Mucosa of rectum (tissue), 2 donors: ENCODE measurements at regions not wholly inside any gene's neighbourhood (a gene's known extent, or its start where the extent isn't known, plus 50 kb on each side); places are given as distances from the start of the nearest gene placed in this dataset.

Experiments used
- H3K27ac ChIP-seq, 2 donors: one replicate each; pipeline ENCODE4 v1.7.0; 2013; ENCODE audit warnings: inconsistent platforms in 2 of 2, low read depth in 2 of 2, low read length in 2 of 2
- H3K27me3 ChIP-seq, 2 donors: one replicate each; pipeline ENCODE4 v1.7.0; 2013; ENCODE audit warnings: low read length in 2 of 2; ENCODE audit not compliant: control insufficient read depth in 2 of 2, insufficient read depth in 2 of 2
- H3K36me3 ChIP-seq, 2 donors: one replicate each; pipeline ENCODE4 v1.7.0; 2013; ENCODE audit warnings: low read length in 2 of 2; ENCODE audit not compliant: control insufficient read depth in 2 of 2, insufficient read depth in 2 of 2
- H3K4me1 ChIP-seq, 2 donors: one replicate each; pipeline ENCODE4 v1.7.0; 2013; ENCODE audit warnings: low read length in 2 of 2, mild to moderate bottlenecking in 1 of 2; ENCODE audit not compliant: control insufficient read depth in 2 of 2, insufficient read depth in 2 of 2
- H3K4me3 ChIP-seq, 2 donors: one replicate each; pipeline ENCODE4 v1.7.0; 2013; ENCODE audit warnings: low read length in 2 of 2
- H3K9ac ChIP-seq, 2 donors: one replicate each; pipeline ENCODE4 v1.7.0; 2013; ENCODE audit warnings: low read length in 2 of 2, low read depth in 1 of 2, mild to moderate bottlenecking in 1 of 2
- H3K9me3 ChIP-seq, 2 donors: one replicate each; pipeline ENCODE4 v1.7.0; 2013; ENCODE audit warnings: low read length in 2 of 2; ENCODE audit not compliant: control insufficient read depth in 2 of 2
- donor health status: healthy.
- donor health status: Normal muscosa, but diverticular disease.

DNA sequence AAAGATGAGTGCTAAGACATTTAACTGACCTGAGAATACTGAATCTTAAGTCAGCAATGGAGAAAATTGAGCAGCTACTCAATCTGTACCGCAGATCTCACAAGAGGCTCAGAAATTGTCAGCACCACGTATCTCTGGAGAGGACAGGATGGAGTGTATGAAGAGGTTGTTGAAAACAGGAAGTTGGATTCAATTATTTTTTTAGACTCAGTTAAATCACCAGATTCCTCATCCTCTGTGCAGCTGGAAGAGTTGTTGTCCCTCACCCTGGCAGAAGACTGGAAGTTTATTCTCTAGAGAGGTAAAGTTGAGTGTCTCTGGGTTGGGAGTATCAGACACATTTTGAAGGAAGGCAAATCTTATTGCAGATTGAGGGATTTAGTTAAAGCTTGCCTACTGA, 114.9 kb upstream of the NT5C1B start:
- Histone ChIP-seq H3K9me3 (no peaks in the 10 kb centered on the region), H3K27ac (no peak overlapping the region), H3K4me1 (no peaks in the 10 kb centered on the region), H3K36me3 (no peaks in the 10 kb centered on the region), H3K27me3 (no peaks in the 10 kb centered on the region), H3K4me3 (no peak overlapping the region), H3K9ac (no peak overlapping the region)

DNA sequence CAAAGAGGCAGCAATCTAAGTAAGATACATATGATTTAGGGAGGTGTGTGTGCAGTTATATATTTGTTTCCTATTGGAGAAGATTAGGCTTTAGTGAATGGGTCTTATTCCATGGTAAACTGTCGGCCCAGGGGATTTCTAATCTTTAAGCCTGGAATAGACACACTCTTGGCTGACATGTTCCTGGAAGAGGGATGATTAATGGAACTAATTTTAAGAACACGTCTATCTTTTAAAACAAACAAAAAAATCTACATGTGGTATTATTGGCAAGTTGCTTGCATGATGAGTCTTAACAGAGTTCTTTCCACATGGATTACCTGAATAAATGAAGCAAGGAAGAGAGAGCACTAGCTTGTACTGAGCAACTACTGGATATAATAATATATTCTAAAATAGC, 114.2 kb upstream of the NT5C1B start:
- no peaks in the 10 kb centered on the region for H3K27me3 ChIP-seq
- no peaks in the 10 kb centered on the region for H3K36me3 ChIP-seq
- H3K27ac ChIP-seq = no peak overlapping the region
- no peaks in the 10 kb centered on the region for H3K9me3 ChIP-seq
- H3K4me3 ChIP-seq = no peak overlapping the region
- H3K4me1 ChIP-seq = no peaks in the 10 kb centered on the region
- no peak overlapping the region for H3K9ac ChIP-seq

DNA sequence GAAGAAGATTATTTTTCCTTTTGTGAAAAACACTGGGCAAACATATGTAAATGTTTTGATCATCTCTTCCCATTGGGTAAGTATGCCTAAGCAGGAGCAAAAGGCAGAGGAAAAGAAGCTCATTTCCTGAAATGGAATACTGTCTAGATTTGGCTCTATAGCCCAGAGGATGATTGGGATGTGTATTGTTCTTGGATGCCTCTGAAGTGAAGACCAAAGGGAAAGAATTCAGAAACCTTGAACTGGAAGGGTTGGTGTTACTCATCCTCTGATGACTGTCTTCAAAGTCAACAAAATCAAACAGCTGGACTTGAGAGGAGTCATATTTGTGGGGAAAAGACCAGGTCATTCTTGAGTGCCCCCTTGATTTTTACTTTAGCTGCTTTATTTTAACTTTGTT, 112.6 kb upstream of the NT5C1B start:
- no peak overlapping the region for H3K4me3 ChIP-seq
- no peak overlapping the region for H3K9ac ChIP-seq
- H3K9me3 ChIP-seq = no peaks in the 10 kb centered on the region
- H3K36me3 ChIP-seq = no peaks in the 10 kb centered on the region
- no peak overlapping the region for H3K27ac ChIP-seq
- H3K27me3 ChIP-seq = no peaks in the 10 kb centered on the region
- H3K4me1 ChIP-seq = no peaks in the 10 kb centered on the region

DNA sequence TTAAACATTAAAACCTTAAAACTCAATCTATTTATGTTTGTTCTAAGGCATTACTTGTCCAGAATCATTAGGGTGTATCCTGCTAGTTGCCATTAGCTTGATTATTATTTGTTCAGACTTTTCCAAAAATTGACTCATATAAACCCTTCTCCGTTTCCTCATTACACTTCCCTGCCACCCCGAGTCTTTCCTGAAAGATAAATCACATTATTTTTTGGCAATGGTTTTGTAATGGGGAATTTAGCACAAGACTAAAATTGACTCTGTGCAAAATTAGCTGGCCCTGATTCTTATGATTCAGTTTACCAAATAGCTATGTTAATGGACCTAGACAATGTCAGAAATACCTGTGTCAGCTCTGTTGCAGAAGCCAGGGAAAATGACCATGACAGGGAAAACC, 112.2 kb upstream of the NT5C1B start:
- H3K9me3 ChIP-seq = no peaks in the 10 kb centered on the region
- H3K36me3 ChIP-seq = no peaks in the 10 kb centered on the region
- no peaks in the 10 kb centered on the region for H3K4me1 ChIP-seq
- H3K4me3 ChIP-seq = no peak overlapping the region
- no peak overlapping the region for H3K27ac ChIP-seq
- no peak overlapping the region for H3K9ac ChIP-seq
- H3K27me3 ChIP-seq = no peaks in the 10 kb centered on the region

DNA sequence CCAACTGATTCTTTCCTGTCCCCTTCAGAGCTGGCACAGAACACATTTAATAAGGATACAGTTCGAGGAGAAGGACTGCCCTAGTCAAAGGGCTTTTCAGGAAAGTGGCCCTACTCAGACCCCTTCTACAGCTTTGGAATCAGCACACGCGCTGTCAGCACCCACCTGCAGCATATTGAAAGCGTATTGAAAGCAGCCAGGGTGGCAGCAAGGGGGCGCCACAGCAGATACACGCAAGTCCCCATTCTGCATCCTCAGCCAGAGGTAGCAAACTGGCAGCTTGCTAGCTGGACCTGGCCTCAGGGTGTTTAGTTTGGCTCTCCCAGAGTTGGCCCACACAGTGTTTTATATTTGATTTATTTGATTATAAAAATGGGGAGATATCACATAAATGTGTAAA, 101.0 kb upstream of the NT5C1B start:
- H3K4me3 ChIP-seq = no peak overlapping the region
- H3K36me3 ChIP-seq = no peaks in the 10 kb centered on the region
- no peak overlapping the region for H3K9ac ChIP-seq
- H3K4me1 ChIP-seq = no peaks in the 10 kb centered on the region
- H3K27me3 ChIP-seq = no peaks in the 10 kb centered on the region
- H3K9me3 ChIP-seq = no peaks in the 10 kb centered on the region
- H3K27ac ChIP-seq = no peak overlapping the region

DNA sequence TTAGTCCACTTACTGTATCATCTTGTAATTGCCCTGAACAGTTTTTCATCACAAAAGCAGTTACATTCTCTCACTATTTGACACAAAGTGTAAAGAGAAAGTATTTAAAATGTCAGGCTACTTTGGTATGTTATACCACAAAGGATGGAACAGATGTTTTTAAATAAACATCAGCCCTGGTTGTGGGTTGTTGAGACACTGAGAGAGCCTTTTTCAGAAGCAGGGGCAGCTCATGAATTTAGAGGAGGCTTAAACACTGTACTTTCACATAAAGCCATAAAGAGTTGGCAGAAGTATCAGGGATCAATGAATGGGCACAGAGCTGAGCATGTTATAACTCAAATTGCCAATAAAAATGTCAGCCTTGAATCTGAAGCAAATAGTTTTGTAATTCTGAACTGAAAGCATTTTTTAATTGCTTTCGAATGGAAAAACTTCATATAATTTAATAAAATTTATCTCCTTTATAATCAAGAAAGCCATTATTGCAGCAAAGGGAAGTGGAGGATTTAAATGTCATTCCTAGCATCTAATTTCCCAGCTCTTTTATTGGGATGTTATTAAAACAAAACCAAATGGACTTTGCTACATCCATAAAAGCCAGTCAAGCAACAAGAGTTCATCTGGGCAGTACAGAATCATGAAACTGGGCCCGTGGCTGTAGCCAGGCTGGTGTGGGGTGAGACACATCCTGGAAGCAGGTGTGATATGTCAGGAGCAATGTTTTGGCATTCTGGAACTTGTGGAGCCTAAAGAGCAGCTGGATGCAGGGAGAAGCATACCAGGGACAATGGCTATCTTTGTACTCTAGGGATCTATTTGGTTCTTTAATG, 95.1 kb upstream of the NT5C1B start:
- Histone ChIP-seq H3K27ac (no peak overlapping the region), H3K9me3 (no peaks in the 10 kb centered on the region), H3K4me1 (peaks cover 0 to 12% of the 10 kb centered on the region in 2 donors), H3K4me3 (no peak overlapping the region), H3K36me3 (no peaks in the 10 kb centered on the region), H3K9ac (no peak overlapping the region), H3K27me3 (no peaks in the 10 kb centered on the region)

DNA sequence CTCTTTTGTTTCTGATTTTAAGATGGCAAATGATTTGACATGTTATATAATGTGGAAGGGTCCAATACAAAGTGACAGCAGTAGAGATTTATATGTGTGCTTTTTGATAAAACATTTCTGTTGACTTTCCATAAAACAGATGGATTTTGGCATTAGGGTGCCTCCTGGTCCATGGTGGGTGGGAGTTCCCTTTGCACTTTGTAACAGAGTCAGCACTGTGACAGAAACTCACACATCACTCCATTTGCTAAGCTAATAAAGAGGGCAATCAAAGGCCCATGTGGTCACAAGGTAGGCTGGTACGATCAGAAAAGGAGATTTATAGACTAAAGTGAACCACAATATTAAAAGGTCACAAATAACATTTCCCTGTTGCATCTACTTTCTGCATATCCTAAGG, 93.3 kb upstream of the NT5C1B start:
- Histone ChIP-seq H3K27ac (no peak overlapping the region), H3K36me3 (no peaks in the 10 kb centered on the region), H3K27me3 (no peaks in the 10 kb centered on the region), H3K9ac (no peak overlapping the region), H3K4me1 (peaks cover 0 to 12% of the 10 kb centered on the region in 2 donors), H3K4me3 (no peak overlapping the region), H3K9me3 (no peaks in the 10 kb centered on the region)

DNA sequence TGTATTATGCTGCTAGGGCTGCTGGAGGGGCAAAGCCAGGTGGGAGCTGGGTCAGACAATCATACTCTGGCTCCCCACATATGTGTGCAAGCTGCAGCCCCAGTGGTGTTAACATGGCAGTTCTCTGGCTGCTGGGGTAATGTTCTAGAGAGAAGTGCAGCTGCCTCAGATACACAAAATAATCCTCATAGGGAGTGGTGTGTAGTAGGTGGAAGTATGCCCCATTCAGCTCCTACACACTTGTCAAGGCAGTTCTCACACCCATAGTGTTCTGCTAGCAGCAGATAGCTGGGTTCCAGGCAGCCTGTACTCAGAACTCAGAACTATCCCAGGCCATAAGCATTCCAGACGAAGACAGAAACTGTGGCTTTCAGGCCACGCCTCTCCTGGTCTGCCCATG, 87.9 kb upstream of the NT5C1B start:
- Histone ChIP-seq H3K9me3 (peaks cover 0 to 3% of the 10 kb centered on the region in 2 donors), H3K27me3 (no peaks in the 10 kb centered on the region), H3K4me3 (no peak overlapping the region), H3K27ac (no peak overlapping the region), H3K4me1 (no peaks in the 10 kb centered on the region), H3K9ac (no peak overlapping the region), H3K36me3 (no peaks in the 10 kb centered on the region)

DNA sequence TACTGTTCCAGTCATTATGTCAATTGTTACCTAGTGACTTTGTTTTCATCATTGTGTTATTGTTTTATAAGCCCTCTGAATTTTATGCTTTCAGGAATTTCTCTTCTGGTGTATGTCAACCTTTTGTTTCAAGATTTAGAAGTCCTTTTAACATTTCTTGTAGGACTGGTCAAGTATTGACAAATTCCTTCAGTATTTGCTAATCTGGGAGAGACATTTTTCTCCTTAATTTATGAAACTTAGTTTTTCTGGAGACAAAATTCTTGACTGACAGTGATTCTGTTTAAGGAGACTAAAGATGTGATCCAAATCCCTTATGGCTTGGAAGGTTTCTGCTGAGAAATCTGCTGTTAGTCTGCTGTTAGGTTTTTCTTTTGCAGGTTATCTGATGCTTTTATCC, 84.9 kb upstream of the NT5C1B start:
- H3K27ac ChIP-seq = no peak overlapping the region
- peaks cover 0 to 3% of the 10 kb centered on the region in 2 donors for H3K9me3 ChIP-seq
- H3K9ac ChIP-seq = no peak overlapping the region
- H3K4me1 ChIP-seq = no peaks in the 10 kb centered on the region
- no peak overlapping the region for H3K4me3 ChIP-seq
- no peaks in the 10 kb centered on the region for H3K36me3 ChIP-seq
- H3K27me3 ChIP-seq = no peaks in the 10 kb centered on the region

DNA sequence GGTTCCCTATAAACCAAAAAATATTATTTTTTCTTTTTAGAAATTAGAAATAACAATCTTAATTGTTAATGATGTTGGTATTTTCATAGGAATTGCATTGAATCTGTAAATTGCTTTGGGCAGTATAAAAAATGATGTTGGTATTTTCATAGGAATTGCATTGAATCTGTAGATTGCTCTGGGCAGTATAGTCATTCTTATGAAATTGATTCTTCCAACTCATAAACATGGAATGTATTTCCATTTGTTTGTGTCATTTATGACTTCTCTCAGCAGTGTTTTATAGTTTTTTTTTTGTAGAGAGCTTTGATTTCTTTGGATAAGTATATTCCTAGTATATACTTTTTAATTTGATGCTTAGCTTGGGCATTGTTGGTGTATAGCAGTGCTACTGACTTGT, 82.0 kb upstream of the NT5C1B start:
- Histone ChIP-seq H3K27ac (no peak overlapping the region), H3K4me3 (no peak overlapping the region), H3K36me3 (no peaks in the 10 kb centered on the region), H3K9ac (no peak overlapping the region), H3K9me3 (peaks cover 0 to 3% of the 10 kb centered on the region in 2 donors), H3K27me3 (no peaks in the 10 kb centered on the region), H3K4me1 (no peaks in the 10 kb centered on the region)
